Heart right ventricle (tissue), 16 donors: ENCODE measurements at regions not wholly inside any gene's neighbourhood (a gene's known extent, or its start where the extent isn't known, plus 50 kb on each side); places are given as distances from the start of the nearest gene placed in this dataset.

Source experiments
- ATAC-seq, 8 donors: fragments of 200-7000 bp; cut with Tn5 transposase; one replicate each; pipeline ENCODE4 v1.9.1; 2020; ENCODE audit warnings: mild to moderate bottlenecking in 8 of 8, moderate library complexity in 8 of 8, moderate number of reproducible peaks in 1 of 8
- DNase-seq, 2 donors: peaks; one replicate each; pipeline ENCODE4 v3.0.0-alpha.2; 2020
- H3K27ac ChIP-seq, 10 donors: fragments of 200-600 bp; sonication (generic) in 2 of 10; one replicate each; pipeline versions ENCODE4 v1.5.0 to v1.8.0; 2020 to 2022; ENCODE audit warnings: mild to moderate bottlenecking in 3 of 10
- H3K27me3 ChIP-seq, 7 donors: fragments of 200-600 bp; one replicate each; pipeline ENCODE4 v1.8.0; 2021 to 2022; ENCODE audit warnings: mild to moderate bottlenecking in 2 of 7
- H3K36me3 ChIP-seq, 9 donors: fragments of 200-600 bp; sonication (generic) in 1 of 9; one replicate each; pipeline versions ENCODE4 v1.5.0 to v1.8.0; 2020 to 2022; ENCODE audit warnings: mild to moderate bottlenecking in 2 of 9
- H3K4me1 ChIP-seq, 9 donors: fragments of 200-600 bp; sonication (generic) in 1 of 9; one replicate each; pipeline versions ENCODE4 v1.5.0 to v1.8.0; 2020 to 2022; ENCODE audit warnings: mild to moderate bottlenecking in 4 of 9
- H3K4me3 ChIP-seq, 10 donors: fragments of 200-600 bp; sonication (generic) in 2 of 10; one replicate each; pipeline versions ENCODE4 v1.5.0 to v1.8.0; 2020 to 2022; ENCODE audit warnings: mild to moderate bottlenecking in 7 of 10, moderate library complexity in 2 of 10
- H3K9me3 ChIP-seq, 11 donors: fragments of 200-600 bp in 10 of 11; sonication (generic) in 2 of 11; one replicate each; pipeline versions ENCODE4 v1.5.0 to v1.8.0; 2013 to 2022; ENCODE audit warnings: mild to moderate bottlenecking in 2 of 11, control low read depth in 1 of 11, moderate library complexity in 1 of 11
- WGBS, 2 donors: extraction: QIAGEN DNeasy Blood & Tissue Kit; methylation state at CpG; one replicate each; pipeline ENCODE4 v1.1.7; 2013; ENCODE audit warnings: inconsistent platforms in 1 of 2; 5-methylcytosine and 5-hydroxymethylcytosine counted together
- intact Hi-C, 10 donors: fragments of 100-400 bp; cut with DNase I; formaldehyde crosslinking; loops; one replicate each; pipeline versions ENCODE4 v1.11.1 to v1.14.2; 2022
- TF ChIP-seq, protein P1 (sequence below), 9 donors: fragments of 200-600 bp; sonication (generic) in 2 of 9; IDR thresholded peaks; one replicate each; pipeline versions ENCODE4 v1.5.0 to v1.8.0; 2021 to 2022; ENCODE audit warnings: antibody characterized with exemption in 9 of 9, mild to moderate bottlenecking in 5 of 9, moderate library complexity in 1 of 9
- donor health status: Arrhythmogenic right ventricular cardiomyopathy.
- donor health status: ischemic (EF 13 %, LVEDD 7.1; RV severe dilation, severe dysfunction).
- donor health status: healthy with polysubstance abuse.
- donor health status: DM: no; HTN: yes; CAD: no.
- donor health status: DM: no; HTN: no; CAD: no.
- donor health status: ischemic (EF 25% LVEDD 6.9; RV normal size, moderate dysfunction).
- donor health status: ischemic (EF 25% LVEDD 5.7; RV mildly dilated, moderate dysfunction).
- donor health status: healthy.
- donor health status: DM: yes; HTN: yes; CAD: no.
- donor health status: Ischemic cardiomyopathy.
- donor health status: ischemic (EF 35%, LVEDD 5.7; RV mildly dilated, moderate dysfunction).
- donor health status: nonischemic (EF 11% LVEDD 7.7; RV severe dilation, severe dysfunction).
- donor health status: DM: yes; HTN: yes; CAD: no.
- donor health status: PGD.
- donor health status: ischemic (EF 29% LVEDD 5.4; RV normal size, mild dysfunction).
- donor health status: nonischemic (EF 23%, LVEDD 6.1; RV moderate dilation, normal function).

DNA sequence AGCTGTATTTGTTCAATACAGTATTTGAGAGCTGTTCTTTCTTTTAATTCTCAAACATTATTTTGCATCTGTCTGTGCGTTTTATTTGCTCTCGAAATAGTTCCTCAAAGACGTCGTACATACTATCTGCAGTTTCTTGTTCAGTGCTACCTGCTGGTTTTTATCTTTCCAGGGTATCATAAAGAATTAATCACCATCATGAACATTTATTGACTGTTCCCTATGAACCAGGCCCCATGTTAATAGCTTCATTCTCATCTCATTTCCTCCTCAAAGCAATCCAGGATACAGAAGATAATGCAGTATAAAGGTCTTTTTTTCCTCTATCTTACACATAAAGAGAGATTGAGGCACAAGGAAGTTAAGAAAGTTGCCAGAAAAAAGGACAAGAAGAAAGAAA lies 211.8 kb downstream of the DACT1 start:
- WGBS, 2 donors, result 90 to 92% methylated on average over 4 of the region's 4 CpGs
- no peak for DNase-seq

DNA sequence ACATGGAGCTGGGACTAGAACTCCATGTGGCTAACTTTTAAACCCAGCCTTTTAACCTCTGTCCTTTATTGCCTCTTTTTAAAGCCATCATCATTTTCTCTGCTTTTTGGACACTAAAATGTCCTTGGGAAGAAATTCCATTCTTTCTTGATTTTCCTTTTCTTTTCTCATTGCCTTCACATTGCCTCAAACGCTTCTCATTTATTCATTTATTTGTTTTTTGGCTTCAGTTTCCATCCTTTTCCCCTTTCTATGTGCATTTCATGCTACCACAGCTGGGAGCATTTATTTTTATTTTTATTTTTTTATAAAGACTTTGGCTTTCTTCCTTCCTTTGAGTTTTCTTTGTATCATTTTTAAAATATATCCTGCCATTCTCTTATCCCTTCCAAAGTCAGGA lies 212.2 kb downstream of the DACT1 start:
- no peak overlapping the region for H3K27ac ChIP-seq
- intact Hi-C loops, result no loop called here
- no peak overlapping the region for H3K4me3 ChIP-seq
- no peaks in the 10 kb centered on the region for H3K4me1 ChIP-seq
- peaks cover 0 to 12% (median 0%) of the 10 kb centered on the region in 11 donors for H3K9me3 ChIP-seq
- ATAC-seq, result no peak
- TF ChIP-seq, protein P1, sequence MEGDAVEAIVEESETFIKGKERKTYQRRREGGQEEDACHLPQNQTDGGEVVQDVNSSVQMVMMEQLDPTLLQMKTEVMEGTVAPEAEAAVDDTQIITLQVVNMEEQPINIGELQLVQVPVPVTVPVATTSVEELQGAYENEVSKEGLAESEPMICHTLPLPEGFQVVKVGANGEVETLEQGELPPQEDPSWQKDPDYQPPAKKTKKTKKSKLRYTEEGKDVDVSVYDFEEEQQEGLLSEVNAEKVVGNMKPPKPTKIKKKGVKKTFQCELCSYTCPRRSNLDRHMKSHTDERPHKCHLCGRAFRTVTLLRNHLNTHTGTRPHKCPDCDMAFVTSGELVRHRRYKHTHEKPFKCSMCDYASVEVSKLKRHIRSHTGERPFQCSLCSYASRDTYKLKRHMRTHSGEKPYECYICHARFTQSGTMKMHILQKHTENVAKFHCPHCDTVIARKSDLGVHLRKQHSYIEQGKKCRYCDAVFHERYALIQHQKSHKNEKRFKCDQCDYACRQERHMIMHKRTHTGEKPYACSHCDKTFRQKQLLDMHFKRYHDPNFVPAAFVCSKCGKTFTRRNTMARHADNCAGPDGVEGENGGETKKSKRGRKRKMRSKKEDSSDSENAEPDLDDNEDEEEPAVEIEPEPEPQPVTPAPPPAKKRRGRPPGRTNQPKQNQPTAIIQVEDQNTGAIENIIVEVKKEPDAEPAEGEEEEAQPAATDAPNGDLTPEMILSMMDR (IDR thresholded peaks at IDR 0.05), result no peak
- DNase-seq, result no peak
- H3K27me3 ChIP-seq, result no peaks in the 10 kb centered on the region
- H3K36me3 ChIP-seq, result no peaks in the 10 kb centered on the region
- 67 to 73% methylated on average over 1 of the region's 1 CpG for WGBS, 2 donors

More for the DNA sequence above, 211.8 kb downstream of the DACT1 start:
- TF ChIP-seq, protein P1 (IDR thresholded peaks at IDR 0.05), result no peak
- ATAC-seq, result no peak
- Histone ChIP-seq H3K27ac (no peak overlapping the region), H3K27me3 (no peaks in the 10 kb centered on the region), H3K36me3 (no peaks in the 10 kb centered on the region), H3K4me3 (no peak overlapping the region), H3K9me3 (peaks cover 0 to 7% (median 0%) of the 10 kb centered on the region in 11 donors), H3K4me1 (no peaks in the 10 kb centered on the region)
- intact Hi-C loops, result no loop called here

- no peak for DNase-seq
- peaks cover 0 to 37% (median 14%) of the 10 kb centered on the region in 11 donors for H3K9me3 ChIP-seq
- no peaks in the 10 kb centered on the region for H3K4me1 ChIP-seq
- 62 to 75% methylated on average over 2 of the region's 2 CpGs for WGBS, 2 donors
- H3K27me3 ChIP-seq, result no peaks in the 10 kb centered on the region
- no peak for ATAC-seq
- TF ChIP-seq, protein P1 (IDR thresholded peaks at IDR 0.05), result no peak
- no peak overlapping the region for H3K4me3 ChIP-seq
- no peak overlapping the region for H3K27ac ChIP-seq
- no peaks in the 10 kb centered on the region for H3K36me3 ChIP-seq
- intact Hi-C loops, result no loop called here
These were observed 223.8 kb downstream of the DACT1 start for GRCh38 chr14:58861586-58861985.

GRCh38 chr14:58862416-58863160 lies 224.8 kb downstream of the DACT1 start:
- no peak overlapping the region for H3K27ac ChIP-seq
- ATAC-seq (no peak), DNase-seq (no peak)
- H3K9me3 ChIP-seq, result peaks cover 0 to 27% (median 14%) of the 10 kb centered on the region in 11 donors
- no peaks in the 10 kb centered on the region for H3K27me3 ChIP-seq
- H3K4me1 ChIP-seq, result no peaks in the 10 kb centered on the region
- no peaks in the 10 kb centered on the region for H3K36me3 ChIP-seq
- WGBS, 2 donors, result 75 to 80% methylated on average over 2 of the region's 2 CpGs
- TF ChIP-seq, protein P1 (IDR thresholded peaks at IDR 0.05), result no peak
- H3K4me3 ChIP-seq, result no peak overlapping the region
- intact Hi-C loops, result no loop called here
